B cell (primary cell): ENCODE measurements at regions not wholly inside any gene's neighbourhood (a gene's known extent, or its start where the extent isn't known, plus 50 kb on each side); places are given as distances from the start of the nearest gene placed in this dataset.

ENCODE experiments used
- CTCF ChIP-seq: fragments of 200-600 bp; IDR thresholded peaks from one replicate; pipeline ENCODE4 v1.8.0; 2022; ENCODE audit warnings: antibody characterized with exemption, mild to moderate bottlenecking
- EZH2 ChIP-seq: IDR thresholded peaks from 2 replicates; pipeline ENCODE4 v1.6.1; 2012; ENCODE audit warnings: borderline replicate concordance, low read depth, mild to moderate bottlenecking, moderate library complexity, low read length; ENCODE audit not compliant: insufficient read depth, poor library complexity, severe bottlenecking

- TF ChIP-seq CTCF: no peak
- TF ChIP-seq EZH2: no peak
Observed at GRCh38 chr15:96473556-96473955, 143.1 kb downstream of the NR2F2 start.
